GM18508 (cell line): ENCODE measurements at regions not wholly inside any gene's neighbourhood (a gene's known extent, or its start where the extent isn't known, plus 50 kb on each side); places are given as distances from the start of the nearest gene placed in this dataset.

Experiments used
- ATAC-seq: cut with Tn5 transposase; IDR thresholded peaks from one replicate; pipeline ENCODE4 v1.9.1; 2021; ENCODE audit warnings: moderate number of reproducible peaks; ENCODE audit not compliant: insufficient read depth, unreplicated experiment

GRCh38 chr4:181964731-181965130 is 278.5 kb upstream of the TENM3 start:
- ATAC-seq: no peak

GRCh38 chr4:181966104-181966551 is 277.1 kb upstream of the TENM3 start:
- no peak for ATAC-seq

GRCh38 chr4:181967401-181967800 is 275.8 kb upstream of the TENM3 start:
- ATAC-seq: no peak

- ATAC-seq: no peak
These were observed 274.8 kb upstream of the TENM3 start for GRCh38 chr4:181968371-181968770.

GRCh38 chr4:181969151-181969550 is 274.1 kb upstream of the TENM3 start:
- no peak for ATAC-seq

GRCh38 chr4:181970366-181970765 is 272.8 kb upstream of the TENM3 start:
- no peak for ATAC-seq

- ATAC-seq: no peak
These were observed 271.8 kb upstream of the TENM3 start for GRCh38 chr4:181971411-181971810.

- ATAC-seq: no peak
These were observed 271.2 kb upstream of the TENM3 start for GRCh38 chr4:181971973-181972372.

- ATAC-seq: no peak
These were observed 266.4 kb upstream of the TENM3 start for GRCh38 chr4:181976764-181977163.

GRCh38 chr4:181982437-181982836 is 260.8 kb upstream of the TENM3 start:
- no peak for ATAC-seq

- no peak for ATAC-seq
These were observed 260.3 kb upstream of the TENM3 start for GRCh38 chr4:181982856-181983255.

GRCh38 chr4:181987392-181987791 is 255.8 kb upstream of the TENM3 start:
- no peak for ATAC-seq

GRCh38 chr4:181989071-181989470 is 254.1 kb upstream of the TENM3 start:
- ATAC-seq: no peak

- no peak for ATAC-seq
These were observed 251.7 kb upstream of the TENM3 start for GRCh38 chr4:181991369-181992108.

- ATAC-seq: no peak
These were observed 244.6 kb upstream of the TENM3 start for GRCh38 chr4:181998398-181999295.

GRCh38 chr4:182000077-182000476 is 243.1 kb upstream of the TENM3 start:
- ATAC-seq: no peak

GRCh38 chr4:182010876-182011275 is 232.3 kb upstream of the TENM3 start:
- ATAC-seq: no peak

- no peak for ATAC-seq
These were observed 229.0 kb upstream of the TENM3 start for GRCh38 chr4:182014164-182014563.

GRCh38 chr4:182015014-182015413 is 228.2 kb upstream of the TENM3 start:
- ATAC-seq: no peak

GRCh38 chr4:182015893-182016292 is 227.3 kb upstream of the TENM3 start:
- ATAC-seq: no peak

- ATAC-seq: no peak
These were observed 226.2 kb upstream of the TENM3 start for GRCh38 chr4:182017038-182017437.
